ENCODE measurements at regions not wholly inside any gene's neighbourhood (a gene's known extent, or its start where the extent isn't known, plus 50 kb on each side); places are given as distances from the start of the nearest gene placed in this dataset.

GRCh38 chr18:56289381-56289780 lies 349.0 kb downstream of the TXNL1 start:
- H3K27me3 Mint-ChIP-seq (ENCODE audit: insufficient read depth, unreplicated experiment): peaks cover 11% of the 10 kb centered on the region
- BruUV-seq (replicated peaks): no TSS peak
- DNase-seq: no peak
- H3K36me3 ChIP-seq (ENCODE audit: control insufficient read depth, insufficient read depth, low read length): no peaks in the 10 kb centered on the region
- no peaks in the 10 kb centered on the region for H3K4me1 ChIP-seq
- H3K9me3 Mint-ChIP-seq (ENCODE audit: unreplicated experiment): no peaks in the 10 kb centered on the region
- intact Hi-C loops (cut with micrococcal nuclease; ENCODE audit: unreplicated experiment): no loop called here
- H3K4me3 Mint-ChIP-seq (ENCODE audit: unreplicated experiment): no peak overlapping the region
- no peak overlapping the region for H3K27ac Mint-ChIP-seq (ENCODE audit: unreplicated experiment)
- CTCF ChIA-PET: no interaction called here
- H3K4me3 ChIP-seq (ENCODE audit: low read depth, low read length): no peak overlapping the region
- TF ChIP-seq CTCF (IDR thresholded peaks at IDR 0.05; ENCODE audit: insufficient read depth in 1 of 2, low read depth in 1 of 2, low read length in 1 of 2, severe bottlenecking in 1 of 2, unreplicated experiment in 1 of 2): no peak
- H3K27me3 ChIP-seq (replicated peaks; ENCODE audit: control insufficient read depth, insufficient read depth, low read length): no peaks in the 10 kb centered on the region; the same call in 1 of the 2 replicates
- no peaks in the 10 kb centered on the region for H3K9me3 ChIP-seq
- no peaks in the 10 kb centered on the region for H3K4me1 Mint-ChIP-seq (ENCODE audit: low read depth, unreplicated experiment)
- POLR2A ChIA-PET: no interaction called here
- H3K36me3 Mint-ChIP-seq (ENCODE audit: insufficient read depth, unreplicated experiment): no peaks in the 10 kb centered on the region

- no peaks in the 10 kb centered on the region for H3K9me3 Mint-ChIP-seq (ENCODE audit: unreplicated experiment)
- H3K27me3 Mint-ChIP-seq (ENCODE audit: insufficient read depth, unreplicated experiment): peaks cover 11% of the 10 kb centered on the region
- Histone ChIP-seq H3K36me3 (ENCODE audit: control insufficient read depth, insufficient read depth, low read length) (no peaks in the 10 kb centered on the region), H3K27me3 (replicated peaks; ENCODE audit: control insufficient read depth, insufficient read depth, low read length) (no peaks in the 10 kb centered on the region; the same call in 1 of the 2 replicates), H3K9me3 (no peaks in the 10 kb centered on the region), H3K4me1 (no peaks in the 10 kb centered on the region), H3K4me3 (ENCODE audit: low read depth, low read length) (no peak overlapping the region)
- H3K4me1 Mint-ChIP-seq (ENCODE audit: low read depth, unreplicated experiment): no peaks in the 10 kb centered on the region
- no peak overlapping the region for H3K4me3 Mint-ChIP-seq (ENCODE audit: unreplicated experiment)
- no peaks in the 10 kb centered on the region for H3K36me3 Mint-ChIP-seq (ENCODE audit: insufficient read depth, unreplicated experiment)
- BruUV-seq (replicated peaks): no TSS peak
- TF ChIP-seq CTCF (IDR thresholded peaks at IDR 0.05; ENCODE audit: insufficient read depth in 1 of 2, low read depth in 1 of 2, low read length in 1 of 2, severe bottlenecking in 1 of 2, unreplicated experiment in 1 of 2): no peak
- no peak for DNase-seq
- ChIA-PET CTCF (no interaction called here), POLR2A (no interaction called here)
- intact Hi-C loops (cut with micrococcal nuclease; ENCODE audit: unreplicated experiment): no loop called here
- H3K27ac Mint-ChIP-seq (ENCODE audit: unreplicated experiment): no peak overlapping the region
Measured at GRCh38 chr18:56286775-56287325, 351.5 kb downstream of the TXNL1 start.

GRCh38 chr18:56285387-56286065 lies 352.9 kb downstream of the TXNL1 start:
- H3K4me3 Mint-ChIP-seq (ENCODE audit: unreplicated experiment): no peak overlapping the region
- no TSS peak for BruUV-seq (replicated peaks)
- intact Hi-C loops (cut with micrococcal nuclease; ENCODE audit: unreplicated experiment): no loop called here
- peaks cover 11% of the 10 kb centered on the region for H3K27me3 Mint-ChIP-seq (ENCODE audit: insufficient read depth, unreplicated experiment)
- DNase-seq: no peak
- no peak overlapping the region for H3K4me3 ChIP-seq (ENCODE audit: low read depth, low read length)
- no peak for TF ChIP-seq CTCF (IDR thresholded peaks at IDR 0.05; ENCODE audit: insufficient read depth in 1 of 2, low read depth in 1 of 2, low read length in 1 of 2, severe bottlenecking in 1 of 2, unreplicated experiment in 1 of 2)
- CTCF ChIA-PET: no interaction called here
- H3K36me3 ChIP-seq (ENCODE audit: control insufficient read depth, insufficient read depth, low read length): no peaks in the 10 kb centered on the region
- no peak overlapping the region for H3K27ac Mint-ChIP-seq (ENCODE audit: unreplicated experiment)
- H3K4me1 Mint-ChIP-seq (ENCODE audit: low read depth, unreplicated experiment): no peaks in the 10 kb centered on the region
- no peaks in the 10 kb centered on the region for H3K4me1 ChIP-seq
- POLR2A ChIA-PET: no interaction called here
- H3K9me3 ChIP-seq: no peaks in the 10 kb centered on the region
- no peaks in the 10 kb centered on the region; the same call in 1 of the 2 replicates for H3K27me3 ChIP-seq (replicated peaks; ENCODE audit: control insufficient read depth, insufficient read depth, low read length)
- no peaks in the 10 kb centered on the region for H3K36me3 Mint-ChIP-seq (ENCODE audit: insufficient read depth, unreplicated experiment)
- H3K9me3 Mint-ChIP-seq (ENCODE audit: unreplicated experiment): no peaks in the 10 kb centered on the region

Measured in Caco-2 (cell line).